K562 (cell line): ENCODE measurements at regions not wholly inside any gene's neighbourhood (a gene's known extent, or its start where the extent isn't known, plus 50 kb on each side); places are given as distances from the start of the nearest gene placed in this dataset.

ENCODE experiments used
- ATAC-seq: fragments of 200-7000 bp; cut with Tn5 transposase; 3 replicates; pipeline ENCODE4 v1.9.1; 2020; ENCODE audit warnings: moderate library complexity
- BruUV-seq: library from RNA; stranded (reverse); fragments of 400-500 nt; replicated peaks from 2 replicates; lab custom pipeline; 2021; lab: Mats Ljungman, UMichigan
- CTCF ChIA-PET: fragments of 300-600 bp; formaldehyde crosslinking; extraction: SDS; loops from one replicate; lab custom pipeline; 2021; ENCODE audit warnings: low intra/inter-chr PET ratio; lab: Yijun Ruan, JAX
- POLR2A ChIA-PET: fragments of 300-600, 350-650 bp; sonication (Branson Sonifier 250); formaldehyde crosslinking; extraction: SDS; loops from one replicate; lab custom pipeline; 2021; ENCODE audit warnings: antibody characterized with exemption, inconsistent platforms; lab: Yijun Ruan, JAX
- DNase-seq, 4 experiments: peaks; one replicate each; pipeline versions ENCODE4 v3.0.0 to v3.0.0-alpha.2; 2011 to 2018; ENCODE audit warnings: low spot score in 3 of 4, mixed read lengths in 3 of 4; ENCODE audit errors: extremely low read depth in 1 of 4
- FAIRE-seq: peaks from 2 replicates; lab custom pipeline; 2011; peaks lifted over from hg19 to GRCh38; lab: Jason Lieb, UNC
- H2AFZ ChIP-seq: 2 replicates; pipeline ENCODE4 v1.6.0; 2011; ENCODE audit warnings: low read depth, low read length, control low read depth, inconsistent platforms
- H3K27ac ChIP-seq: fragments of 200-600 bp; 3 replicates; pipeline ENCODE4 v1.8.0; 2011; ENCODE audit warnings: low read depth, mild to moderate bottlenecking, control low read depth, inconsistent platforms, low read length, moderate library complexity, mixed read lengths; ENCODE audit errors: extremely low read depth
- H3K27me3 ChIP-seq, 2 experiments: fragments of 300-600 bp in 1 of 2; 2 replicates in 1 of 2; 3 replicates in 1 of 2; pipeline versions ENCODE4 v1.6.0 to v1.8.0; 2011; ENCODE audit warnings: inconsistent platforms in 2 of 2, low read length in 2 of 2, mild to moderate bottlenecking in 1 of 2, mixed read lengths in 1 of 2, moderate library complexity in 1 of 2; ENCODE audit not compliant: control insufficient read depth in 2 of 2, insufficient read depth in 2 of 2
- H3K36me3 ChIP-seq: fragments of 300-600 bp; 3 replicates; pipeline ENCODE4 v1.8.0; 2011; ENCODE audit warnings: mild to moderate bottlenecking, low read length, inconsistent platforms; ENCODE audit not compliant: control insufficient read depth, insufficient read depth
- H3K4me1 ChIP-seq, 2 experiments: fragments of 200-600 bp in 1 of 2; replicated peaks in 1 of 2; 2 replicates in 1 of 2; 3 replicates in 1 of 2; pipeline versions ENCODE4 v1.5.1 to v1.8.0; 2011; ENCODE audit warnings: inconsistent platforms in 2 of 2, low read length in 2 of 2, mild to moderate bottlenecking in 1 of 2, mixed read lengths in 1 of 2, moderate library complexity in 1 of 2; ENCODE audit not compliant: control insufficient read depth in 2 of 2, insufficient read depth in 2 of 2
- H3K4me2 ChIP-seq: 2 replicates; pipeline ENCODE4 v1.6.1; 2011; ENCODE audit warnings: low read length, control low read depth, inconsistent platforms, mixed read lengths; ENCODE audit not compliant: insufficient read depth
- H3K4me3 ChIP-seq: fragments of 200-600 bp; sonication (generic), shearing (Covaris generic); 2 replicates; pipeline ENCODE4 v1.5.1; 2016; ENCODE audit warnings: control low read depth, inconsistent platforms
- H3K79me2 ChIP-seq: fragments of 200-600 bp; 3 replicates; pipeline ENCODE4 v1.8.0; 2011; ENCODE audit warnings: low read length, inconsistent platforms; ENCODE audit not compliant: control insufficient read depth, insufficient read depth
- H3K9ac ChIP-seq, 2 experiments: 2 replicates each; pipeline versions ENCODE4 v1.6.0 to v1.6.1; 2011; ENCODE audit warnings: low read depth in 2 of 2, low read length in 2 of 2, control low read depth in 1 of 2, inconsistent platforms in 1 of 2, mild to moderate bottlenecking in 1 of 2, mixed read lengths in 1 of 2; ENCODE audit not compliant: insufficient read depth in 1 of 2
- H3K9me1 ChIP-seq: one replicate; pipeline ENCODE4 v1.6.0; 2011; ENCODE audit warnings: inconsistent platforms, mild to moderate bottlenecking, low read length, moderate library complexity; ENCODE audit not compliant: control insufficient read depth, insufficient read depth
- H3K9me3 ChIP-seq: replicated peaks from 2 replicates; pipeline ENCODE4 v1.5.1; 2011; ENCODE audit warnings: low read depth, low read length, inconsistent platforms; ENCODE audit not compliant: control insufficient read depth, insufficient read depth
- H4K20me1 ChIP-seq: replicated peaks from 2 replicates; pipeline ENCODE4 v1.6.1; 2011; ENCODE audit warnings: low read length, inconsistent platforms, mixed read lengths; ENCODE audit not compliant: control insufficient read depth, insufficient read depth
- ARNT ChIP-seq, 2 experiments: fragments of 450-650 bp; IDR thresholded peaks; 2 replicates each; pipeline ENCODE4 v1.6.1; 2016; ENCODE audit warnings: mild to moderate bottlenecking in 1 of 2
- CEBPB ChIP-seq: fragments of 450-650 bp; IDR thresholded peaks from 2 replicates; pipeline ENCODE4 v1.6.1; 2016; ENCODE audit warnings: missing genetic modification characterization, missing compliant biosample characterization
- GTF2E2 ChIP-seq: fragments of 200-800 bp; sonication (Bioruptor generic); IDR thresholded peaks from 2 replicates; pipeline ENCODE4 v1.6.1; 2016; ENCODE audit warnings: missing genetic modification characterization, missing compliant biosample characterization
- MCM5 ChIP-seq: fragments of 450-650 bp; IDR thresholded peaks from 2 replicates; pipeline ENCODE4 v1.6.1; 2016; ENCODE audit warnings: low read depth
- NFIC ChIP-seq: fragments of 450-650 bp; IDR thresholded peaks from 2 replicates; pipeline ENCODE4 v1.6.1; 2017; ENCODE audit warnings: mild to moderate bottlenecking, inconsistent platforms
- NR2C2 ChIP-seq, 2 experiments: fragments of 200-800 bp in 1 of 2; sonication (Bioruptor generic) in 1 of 2; sonication (generic) in 1 of 2; formaldehyde crosslinking in 1 of 2; IDR thresholded peaks; 2 replicates each; pipeline versions ENCODE4 v1.6.1 to v1.8.0; 2016 to 2022; ENCODE audit warnings: mild to moderate bottlenecking in 1 of 2, missing compliant biosample characterization in 1 of 2, missing genetic modification characterization in 1 of 2, missing genetic modification reagents in 1 of 2
- PRMT5 ChIP-seq: sonication (generic); formaldehyde crosslinking; IDR thresholded peaks from 2 replicates; pipeline ENCODE4 v1.5.0; 2020; ENCODE audit warnings: missing genetic modification reagents
- PTBP1 ChIP-seq: fragments of 200-400 bp; formaldehyde crosslinking; IDR thresholded peaks from 2 replicates; pipeline ENCODE4 v1.6.1; 2017; ENCODE audit warnings: low read depth, low read length
- TCF15 ChIP-seq: fragments of 250-450 bp; sonication (Bioruptor Pico); IDR thresholded peaks from 2 replicates; pipeline ENCODE4 v1.8.0; 2022; ENCODE audit warnings: moderate library complexity, mild to moderate bottlenecking, inconsistent platforms
- TCF3 ChIP-seq: sonication (generic); formaldehyde crosslinking; IDR thresholded peaks from 2 replicates; pipeline ENCODE4 v1.4.0; 2020; ENCODE audit warnings: mild to moderate bottlenecking, missing genetic modification reagents
- ZBTB2 ChIP-seq: fragments of 450-650 bp; IDR thresholded peaks from 2 replicates; pipeline ENCODE4 v1.6.1; 2016; ENCODE audit warnings: antibody characterized with exemption
- ZBTB26 ChIP-seq: fragments of 450-650 bp; formaldehyde crosslinking; IDR thresholded peaks from 2 replicates; pipeline ENCODE4 v1.4.0; 2022; ENCODE audit warnings: missing genetic modification characterization
- ZNF75A ChIP-seq: fragments of 450-650 bp; formaldehyde crosslinking; IDR thresholded peaks from 2 replicates; pipeline ENCODE4 v1.4.0; 2020; ENCODE audit warnings: mild to moderate bottlenecking
- WGBS: fragments of 100-300 bp; shearing (Covaris generic); methylation state at CpG from one replicate; pipeline ENCODE4 v1.1.6; 2016; ENCODE audit warnings: low coverage, mixed read lengths; ENCODE audit not compliant: insufficient coverage; ENCODE audit errors: missing lambda C conversion rate; 5-methylcytosine and 5-hydroxymethylcytosine counted together
- in situ Hi-C: fragments of 300-500 bp; cut with MboI; formaldehyde crosslinking; loops from 4 replicates; pipeline ENCODE4 v1.15.0; 2018; ENCODE audit warnings: inconsistent platforms, mixed read lengths
- intact Hi-C: fragments of 100-400 bp; cut with micrococcal nuclease; formaldehyde crosslinking; loops from 2 replicates; pipeline ENCODE4 v1.14.2; 2022

GRCh38 chr7:45401155-45401554 lies 173.0 kb upstream of the ADCY1 start:
- no peak for ATAC-seq
- DNase-seq = no peak
- no TSS peak for BruUV-seq
- Histone ChIP-seq H3K79me2 (no peaks in the 10 kb centered on the region), H3K36me3 (no peaks in the 10 kb centered on the region), H4K20me1 (no peaks in the 10 kb centered on the region), H3K9ac (no peak overlapping the region), H3K27me3 (peaks cover 0 to 7% of the 10 kb centered on the region in 2 experiments; a peak in 2 of 5 replicates), H3K4me2 (no peak overlapping the region), H3K9me1 (no peaks in the 10 kb centered on the region), H2AFZ (no peak overlapping the region), H3K4me1 (no peaks in the 10 kb centered on the region; a peak in 1 of 5 replicates), H3K9me3 (no peaks in the 10 kb centered on the region), H3K4me3 (no peak overlapping the region), H3K27ac (no peak overlapping the region)
- intact Hi-C loops (loop anchor here (10.0 kb wide), 1 partner anchor 454 kb away; no protein-coding TSS in a partner anchor), in situ Hi-C loops (no loop called here)
- no peak for FAIRE-seq
- no peak for TF ChIP-seq NFIC
- no peak for TF ChIP-seq TCF3 (CRISPR knock-in tag)
- TF ChIP-seq GTF2E2 = no peak
- no peak for TF ChIP-seq CEBPB (tag)
- no peak for TF ChIP-seq ZNF75A (CRISPR knock-in tag)
- no peak for TF ChIP-seq NR2C2 (CRISPR knock-in tag; IDR thresholded peaks at IDR 0.05)
- TF ChIP-seq NR2C2 (tag; IDR thresholded peaks at IDR 0.05) = no peak
- TF ChIP-seq ZBTB26 (CRISPR knock-in tag) = no peak
- TF ChIP-seq PRMT5 = no peak
- TF ChIP-seq TCF15 (CRISPR knock-in tag) = no peak
- TF ChIP-seq MCM5 = no peak
- TF ChIP-seq ZBTB2 = no peak
- TF ChIP-seq ARNT (IDR thresholded peaks at IDR 0.05) = no peak
- no peak for TF ChIP-seq PTBP1
- WGBS = 0% methylated on average over 2 of the region's 2 CpGs
- ChIA-PET CTCF (no interaction called here), POLR2A (no interaction called here)
